ENCODE measurements at regions not wholly inside any gene's neighbourhood (a gene's known extent, or its start where the extent isn't known, plus 50 kb on each side); places are given as distances from the start of the nearest gene placed in this dataset.

- no peak for TF ChIP-seq EZH2 (IDR thresholded peaks at IDR 0.05; ENCODE audit: low read depth)
- TF ChIP-seq, protein P1, sequence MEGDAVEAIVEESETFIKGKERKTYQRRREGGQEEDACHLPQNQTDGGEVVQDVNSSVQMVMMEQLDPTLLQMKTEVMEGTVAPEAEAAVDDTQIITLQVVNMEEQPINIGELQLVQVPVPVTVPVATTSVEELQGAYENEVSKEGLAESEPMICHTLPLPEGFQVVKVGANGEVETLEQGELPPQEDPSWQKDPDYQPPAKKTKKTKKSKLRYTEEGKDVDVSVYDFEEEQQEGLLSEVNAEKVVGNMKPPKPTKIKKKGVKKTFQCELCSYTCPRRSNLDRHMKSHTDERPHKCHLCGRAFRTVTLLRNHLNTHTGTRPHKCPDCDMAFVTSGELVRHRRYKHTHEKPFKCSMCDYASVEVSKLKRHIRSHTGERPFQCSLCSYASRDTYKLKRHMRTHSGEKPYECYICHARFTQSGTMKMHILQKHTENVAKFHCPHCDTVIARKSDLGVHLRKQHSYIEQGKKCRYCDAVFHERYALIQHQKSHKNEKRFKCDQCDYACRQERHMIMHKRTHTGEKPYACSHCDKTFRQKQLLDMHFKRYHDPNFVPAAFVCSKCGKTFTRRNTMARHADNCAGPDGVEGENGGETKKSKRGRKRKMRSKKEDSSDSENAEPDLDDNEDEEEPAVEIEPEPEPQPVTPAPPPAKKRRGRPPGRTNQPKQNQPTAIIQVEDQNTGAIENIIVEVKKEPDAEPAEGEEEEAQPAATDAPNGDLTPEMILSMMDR (conservative IDR thresholded peaks at IDR 0.05) = no peak
Measured at GRCh38 chr2:11932962-11933361, 186.5 kb downstream of the LPIN1 start.
